DND-41 (cell line): ENCODE measurements at regions not wholly inside any gene's neighbourhood (a gene's known extent, or its start where the extent isn't known, plus 50 kb on each side); places are given as distances from the start of the nearest gene placed in this dataset.

Experiments
- ATAC-seq: fragments of 200-7000 bp; cut with Tn5 transposase; 3 replicates; pipeline ENCODE4 v1.9.1; 2021; ENCODE audit warnings: low read depth; ENCODE audit not compliant: insufficient read depth
- DNase-seq: peaks from one replicate; pipeline ENCODE4 v3.0.0-alpha.2; 2020
- H2AFZ ChIP-seq: 2 replicates; pipeline ENCODE4 v1.6.0; 2012; ENCODE audit warnings: low read depth, low read length
- H3K27ac ChIP-seq: 2 replicates; pipeline ENCODE4 v1.5.1; 2012; ENCODE audit warnings: low read length, inconsistent platforms
- H3K27me3 ChIP-seq: fragments of 200-600 bp; sonication (generic); 2 replicates; pipeline ENCODE4 v1.6.0; 2012; ENCODE audit warnings: low read length, mild to moderate bottlenecking, inconsistent platforms; ENCODE audit not compliant: insufficient read depth, poor library complexity
- H3K36me3 ChIP-seq: 2 replicates; pipeline ENCODE4 v1.5.1; 2012; ENCODE audit warnings: low read length, inconsistent platforms; ENCODE audit not compliant: insufficient read depth
- H3K4me1 ChIP-seq: 2 replicates; pipeline ENCODE4 v1.5.1; 2012; ENCODE audit warnings: mild to moderate bottlenecking, low read length; ENCODE audit not compliant: insufficient read depth
- H3K4me2 ChIP-seq: 2 replicates; pipeline ENCODE4 v1.6.0; 2012; ENCODE audit warnings: mild to moderate bottlenecking, moderate library complexity, low read length, inconsistent platforms; ENCODE audit not compliant: insufficient read depth
- H3K4me3 ChIP-seq, 2 experiments: fragments of 200-600 bp in 1 of 2; shearing (Covaris generic) in 1 of 2; 2 replicates each; pipeline ENCODE4 v1.5.1; 2012 to 2016; ENCODE audit warnings: inconsistent platforms in 2 of 2, low read length in 2 of 2, mild to moderate bottlenecking in 2 of 2, low read depth in 1 of 2, moderate library complexity in 1 of 2
- H3K79me2 ChIP-seq: 2 replicates; pipeline ENCODE4 v1.6.0; 2012; ENCODE audit warnings: low read length, inconsistent platforms; ENCODE audit not compliant: insufficient read depth
- H3K9ac ChIP-seq: 2 replicates; pipeline ENCODE4 v1.6.0; 2012; ENCODE audit warnings: low read depth, mild to moderate bottlenecking, inconsistent platforms, low read length, moderate library complexity
- H3K9me3 ChIP-seq: 2 replicates; pipeline ENCODE4 v1.5.1; 2012; ENCODE audit warnings: low read length, moderate library complexity, mild to moderate bottlenecking, inconsistent platforms; ENCODE audit not compliant: insufficient read depth, severe bottlenecking
- H4K20me1 ChIP-seq: 2 replicates; pipeline ENCODE4 v1.6.0; 2012; ENCODE audit warnings: low read length; ENCODE audit not compliant: insufficient read depth
- CTCF ChIP-seq: IDR thresholded peaks from 2 replicates; pipeline ENCODE4 v1.5.1; 2012; ENCODE audit warnings: borderline replicate concordance, low read length, moderate library complexity, mild to moderate bottlenecking; ENCODE audit not compliant: poor library complexity, severe bottlenecking; ENCODE audit errors: extremely low read depth
- EZH2 ChIP-seq: IDR thresholded peaks from 3 replicates; pipeline ENCODE4 v1.6.1; 2012; ENCODE audit warnings: borderline replicate concordance, low read depth, mild to moderate bottlenecking, moderate library complexity, low read length, inconsistent platforms; ENCODE audit not compliant: severe bottlenecking

GRCh38 chr13:80113714-80114454, 227.0 kb downstream of the SPRY2 start:
- Histone ChIP-seq H4K20me1 (no peaks in the 10 kb centered on the region), H3K4me2 (no peak overlapping the region), H2AFZ (no peak overlapping the region), H3K4me3 (no peak overlapping the region), H3K9ac (no peak overlapping the region), H3K27ac (no peak overlapping the region), H3K79me2 (no peaks in the 10 kb centered on the region), H3K27me3 (no peaks in the 10 kb centered on the region), H3K36me3 (no peaks in the 10 kb centered on the region), H3K9me3 (no peaks in the 10 kb centered on the region), H3K4me1 (no peaks in the 10 kb centered on the region)
- DNase-seq, result no peak
- TF ChIP-seq CTCF, result no peak
- no peak for TF ChIP-seq EZH2
- ATAC-seq, result no peak

GRCh38 chr13:80109303-80109702, 231.6 kb downstream of the SPRY2 start:
- DNase-seq (no peak), ATAC-seq (no peak)
- Histone ChIP-seq H3K27me3 (no peaks in the 10 kb centered on the region), H3K9me3 (no peaks in the 10 kb centered on the region), H4K20me1 (no peaks in the 10 kb centered on the region), H3K4me3 (no peak overlapping the region), H3K79me2 (no peaks in the 10 kb centered on the region), H3K4me2 (no peak overlapping the region), H3K27ac (no peak overlapping the region), H3K9ac (no peak overlapping the region), H3K4me1 (no peaks in the 10 kb centered on the region), H2AFZ (no peak overlapping the region), H3K36me3 (no peaks in the 10 kb centered on the region)
- no peak for TF ChIP-seq CTCF
- no peak for TF ChIP-seq EZH2

GRCh38 chr13:80105350-80105749, 235.6 kb downstream of the SPRY2 start:
- TF ChIP-seq CTCF (no peak), EZH2 (no peak)
- H3K79me2 ChIP-seq, result no peaks in the 10 kb centered on the region
- H3K9ac ChIP-seq, result no peak overlapping the region
- no peak overlapping the region for H3K4me3 ChIP-seq
- ATAC-seq, result no peak
- H3K4me2 ChIP-seq, result no peak overlapping the region
- no peaks in the 10 kb centered on the region for H3K9me3 ChIP-seq
- no peaks in the 10 kb centered on the region for H3K27me3 ChIP-seq
- H2AFZ ChIP-seq, result no peak overlapping the region
- no peaks in the 10 kb centered on the region for H4K20me1 ChIP-seq
- no peaks in the 10 kb centered on the region for H3K4me1 ChIP-seq
- no peaks in the 10 kb centered on the region for H3K36me3 ChIP-seq
- H3K27ac ChIP-seq, result no peak overlapping the region
- DNase-seq, result no peak
